HG02642 (cell line): ENCODE measurements at regions not wholly inside any gene's neighbourhood (a gene's known extent, or its start where the extent isn't known, plus 50 kb on each side); places are given as distances from the start of the nearest gene placed in this dataset.
"Not testable (repeated sequence)": the region's sequence is repeated elsewhere in the genome, so short reads cannot be mapped to it uniquely, and the experiment has no call there.

Source experiments
- ATAC-seq: cut with Tn5 transposase; IDR thresholded peaks from one replicate; pipeline ENCODE4 v1.9.1; 2021; ENCODE audit warnings: mild to moderate bottlenecking; ENCODE audit not compliant: unreplicated experiment, poor library complexity

GRCh38 chr12:83541446-83541845 is 854.7 kb downstream of the TMTC2 start:
- no peak for ATAC-seq

GRCh38 chr12:83538361-83538965 is 851.8 kb downstream of the TMTC2 start:
- no peak for ATAC-seq

GRCh38 chr12:83537428-83538053 is 850.8 kb downstream of the TMTC2 start:
- no peak for ATAC-seq

- ATAC-seq, result no peak
Measured at GRCh38 chr12:83536496-83536895, 849.8 kb downstream of the TMTC2 start.

- no peak for ATAC-seq
Measured at GRCh38 chr12:83528571-83528970, 841.9 kb downstream of the TMTC2 start.

- ATAC-seq, result no peak
Measured at GRCh38 chr12:83527810-83528209, 841.1 kb downstream of the TMTC2 start.

- no peak for ATAC-seq
Measured at GRCh38 chr12:83515306-83516026, 828.8 kb downstream of the TMTC2 start.

- no peak for ATAC-seq
Measured at GRCh38 chr12:83514372-83514771, 827.7 kb downstream of the TMTC2 start.

- no peak for ATAC-seq
Measured at GRCh38 chr12:83506841-83507240, 820.1 kb downstream of the TMTC2 start.

- ATAC-seq, result no peak
Measured at GRCh38 chr12:83505586-83505985, 818.9 kb downstream of the TMTC2 start.

GRCh38 chr12:83499894-83500293 is 813.2 kb downstream of the TMTC2 start:
- not testable (repeated sequence) for ATAC-seq

- no peak for ATAC-seq
Measured at GRCh38 chr12:83477696-83478095, 791.0 kb downstream of the TMTC2 start.

GRCh38 chr12:83476695-83477690 is 790.3 kb downstream of the TMTC2 start:
- no peak for ATAC-seq

GRCh38 chr12:83476006-83476405 is 789.3 kb downstream of the TMTC2 start:
- ATAC-seq, result no peak

- ATAC-seq, result no peak
Measured at GRCh38 chr12:83474369-83474768, 787.7 kb downstream of the TMTC2 start.

GRCh38 chr12:83473408-83474095 is 786.8 kb downstream of the TMTC2 start:
- ATAC-seq, result peak; percentile 93

GRCh38 chr12:83472772-83473171 is 786.1 kb downstream of the TMTC2 start:
- ATAC-seq, result no peak

GRCh38 chr12:83472350-83472749 is 785.6 kb downstream of the TMTC2 start:
- ATAC-seq, result no peak

- no peak for ATAC-seq
Measured at GRCh38 chr12:83471341-83471740, 784.6 kb downstream of the TMTC2 start.

GRCh38 chr12:83470749-83471148 is 784.0 kb downstream of the TMTC2 start:
- ATAC-seq, result no peak
